Colonic mucosa (tissue), 4 donors: ENCODE measurements at regions not wholly inside any gene's neighbourhood (a gene's known extent, or its start where the extent isn't known, plus 50 kb on each side); places are given as distances from the start of the nearest gene placed in this dataset.

Experiments
- DNase-seq: peaks from one replicate; pipeline ENCODE4 v3.0.0-alpha.2; 2020
- H3K27ac ChIP-seq: fragments of 200-600 bp; one replicate; pipeline ENCODE4 v1.8.0; 2021
- H3K27me3 ChIP-seq: fragments of 200-600 bp; one replicate; pipeline ENCODE4 v1.8.0; 2021
- H3K36me3 ChIP-seq: fragments of 200-600 bp; one replicate; pipeline ENCODE4 v1.8.0; 2021
- H3K4me1 ChIP-seq: fragments of 200-600 bp; one replicate; pipeline ENCODE4 v1.8.0; 2021; ENCODE audit warnings: mild to moderate bottlenecking
- H3K4me3 ChIP-seq: fragments of 200-600 bp; one replicate; pipeline ENCODE4 v1.8.0; 2021
- H3K9ac ChIP-seq, 2 donors: one replicate each; pipeline ENCODE4 v1.7.0; 2013; ENCODE audit warnings: control low read depth in 2 of 2, low read depth in 2 of 2, low read length in 2 of 2
- H3K9me3 ChIP-seq: fragments of 200-600 bp; one replicate; pipeline ENCODE4 v1.8.0; 2021
- intact Hi-C: fragments of 100-400 bp; cut with DNase I; formaldehyde crosslinking; loops from one replicate; pipeline ENCODE4 v1.14.1; 2022
- TF ChIP-seq, protein P1 (sequence below): fragments of 200-600 bp; IDR thresholded peaks from one replicate; pipeline ENCODE4 v1.8.0; 2022; ENCODE audit warnings: antibody characterized with exemption, mild to moderate bottlenecking
- donor health status: healthy.
- donor health status: DM: no; HTN: no; CAD: no.
- donor health status: DM: no; HTN: no; CAD: no.

GRCh38 chr7:12056381-12056780 lies 154.7 kb upstream of the TMEM106B start:
- DNase-seq, result no peak
- TF ChIP-seq, protein P1, sequence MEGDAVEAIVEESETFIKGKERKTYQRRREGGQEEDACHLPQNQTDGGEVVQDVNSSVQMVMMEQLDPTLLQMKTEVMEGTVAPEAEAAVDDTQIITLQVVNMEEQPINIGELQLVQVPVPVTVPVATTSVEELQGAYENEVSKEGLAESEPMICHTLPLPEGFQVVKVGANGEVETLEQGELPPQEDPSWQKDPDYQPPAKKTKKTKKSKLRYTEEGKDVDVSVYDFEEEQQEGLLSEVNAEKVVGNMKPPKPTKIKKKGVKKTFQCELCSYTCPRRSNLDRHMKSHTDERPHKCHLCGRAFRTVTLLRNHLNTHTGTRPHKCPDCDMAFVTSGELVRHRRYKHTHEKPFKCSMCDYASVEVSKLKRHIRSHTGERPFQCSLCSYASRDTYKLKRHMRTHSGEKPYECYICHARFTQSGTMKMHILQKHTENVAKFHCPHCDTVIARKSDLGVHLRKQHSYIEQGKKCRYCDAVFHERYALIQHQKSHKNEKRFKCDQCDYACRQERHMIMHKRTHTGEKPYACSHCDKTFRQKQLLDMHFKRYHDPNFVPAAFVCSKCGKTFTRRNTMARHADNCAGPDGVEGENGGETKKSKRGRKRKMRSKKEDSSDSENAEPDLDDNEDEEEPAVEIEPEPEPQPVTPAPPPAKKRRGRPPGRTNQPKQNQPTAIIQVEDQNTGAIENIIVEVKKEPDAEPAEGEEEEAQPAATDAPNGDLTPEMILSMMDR, result no peak
- Histone ChIP-seq H3K36me3 (no peaks in the 10 kb centered on the region), H3K27ac (no peak overlapping the region), H3K4me3 (no peak overlapping the region), H3K4me1 (no peaks in the 10 kb centered on the region), H3K27me3 (no peaks in the 10 kb centered on the region), H3K9me3 (no peaks in the 10 kb centered on the region), H3K9ac (no peak overlapping the region)
- intact Hi-C loops, result no loop called here

- H3K4me3 ChIP-seq, result no peak overlapping the region
- H3K27me3 ChIP-seq, result no peaks in the 10 kb centered on the region
- TF ChIP-seq, protein P1, result no peak
- no peak overlapping the region for H3K27ac ChIP-seq
- H3K36me3 ChIP-seq, result no peaks in the 10 kb centered on the region
- H3K9ac ChIP-seq, result no peak overlapping the region
- no peaks in the 10 kb centered on the region for H3K9me3 ChIP-seq
- no peak for DNase-seq
- intact Hi-C loops, result no loop called here
- no peaks in the 10 kb centered on the region for H3K4me1 ChIP-seq
These were observed 154.1 kb upstream of the TMEM106B start for GRCh38 chr7:12056977-12057376.

DNA sequence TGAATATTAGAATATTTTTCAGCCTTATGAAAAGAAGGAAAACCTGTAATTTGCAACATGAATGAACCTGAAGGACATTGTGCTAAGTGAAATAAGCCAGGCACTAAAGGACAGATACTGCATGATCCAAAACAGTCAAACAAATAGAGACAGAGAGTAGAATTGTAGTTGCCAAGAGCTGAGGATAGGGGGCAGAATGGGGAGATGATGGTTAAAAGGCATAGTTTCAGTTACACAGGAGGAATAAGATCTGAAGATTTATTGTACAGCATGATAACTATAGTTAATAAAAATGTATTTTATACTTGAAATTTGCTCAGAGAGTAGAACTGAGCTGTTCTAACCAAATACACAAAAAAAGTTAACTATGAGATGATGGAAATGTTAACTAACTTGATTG lies 149.0 kb upstream of the TMEM106B start:
- Histone ChIP-seq H3K9me3 (no peaks in the 10 kb centered on the region), H3K27me3 (no peaks in the 10 kb centered on the region), H3K36me3 (no peaks in the 10 kb centered on the region), H3K9ac (no peak overlapping the region), H3K4me1 (no peaks in the 10 kb centered on the region), H3K27ac (no peak overlapping the region), H3K4me3 (no peak overlapping the region)
- DNase-seq, result no peak
- intact Hi-C loops, result loop anchor here (10.0 kb wide), 1 partner anchor 183 kb away; no protein-coding TSS in a partner anchor
- TF ChIP-seq, protein P1, result peak; percentile 16

GRCh38 chr7:12064586-12065127 lies 146.4 kb upstream of the TMEM106B start:
- Histone ChIP-seq H3K36me3 (no peaks in the 10 kb centered on the region), H3K27ac (no peak overlapping the region), H3K9me3 (no peaks in the 10 kb centered on the region), H3K9ac (no peak overlapping the region), H3K27me3 (no peaks in the 10 kb centered on the region), H3K4me1 (no peaks in the 10 kb centered on the region), H3K4me3 (no peak overlapping the region)
- DNase-seq, result no peak
- intact Hi-C loops, result loop anchor here (5.0 to 10.0 kb wide), 2 partner anchors 180 to 637 kb away; no protein-coding TSS in a partner anchor
- TF ChIP-seq, protein P1, result no peak

- Histone ChIP-seq H3K4me1 (no peaks in the 10 kb centered on the region), H3K9ac (no peak overlapping the region), H3K9me3 (no peaks in the 10 kb centered on the region), H3K4me3 (no peak overlapping the region), H3K27me3 (no peaks in the 10 kb centered on the region), H3K27ac (no peak overlapping the region), H3K36me3 (no peaks in the 10 kb centered on the region)
- intact Hi-C loops, result loop anchor here (2.0 to 10.0 kb wide), 3 partner anchors 179 to 639 kb away; no protein-coding TSS in a partner anchor
- DNase-seq, result no peak
- TF ChIP-seq, protein P1, result no peak
These were observed 145.1 kb upstream of the TMEM106B start for GRCh38 chr7:12066004-12066403.
